RPMI7951 (cell line): ENCODE measurements at regions not wholly inside any gene's neighbourhood (a gene's known extent, or its start where the extent isn't known, plus 50 kb on each side); places are given as distances from the start of the nearest gene placed in this dataset.
"Not testable (repeated sequence)": the region's sequence is repeated elsewhere in the genome, so short reads cannot be mapped to it uniquely, and the experiment has no call there.

Source experiments
- DNase-seq: peaks from one replicate; pipeline ENCODE4 v3.0.0-alpha.2; 2012; ENCODE audit warnings: low read depth

GRCh38 chr7:152949253-152949652, 189.7 kb downstream of the ACTR3B start:
- no peak for DNase-seq

- DNase-seq = no peak
Measured at GRCh38 chr7:152949790-152950189, 190.2 kb downstream of the ACTR3B start.

- DNase-seq = no peak
Measured at GRCh38 chr7:152956006-152956405, 196.5 kb downstream of the ACTR3B start.

GRCh38 chr7:152959610-152960009, 200.1 kb downstream of the ACTR3B start:
- no peak for DNase-seq

- not testable (repeated sequence) for DNase-seq
Measured at GRCh38 chr7:152961796-152962195, 202.2 kb downstream of the ACTR3B start.

DNA sequence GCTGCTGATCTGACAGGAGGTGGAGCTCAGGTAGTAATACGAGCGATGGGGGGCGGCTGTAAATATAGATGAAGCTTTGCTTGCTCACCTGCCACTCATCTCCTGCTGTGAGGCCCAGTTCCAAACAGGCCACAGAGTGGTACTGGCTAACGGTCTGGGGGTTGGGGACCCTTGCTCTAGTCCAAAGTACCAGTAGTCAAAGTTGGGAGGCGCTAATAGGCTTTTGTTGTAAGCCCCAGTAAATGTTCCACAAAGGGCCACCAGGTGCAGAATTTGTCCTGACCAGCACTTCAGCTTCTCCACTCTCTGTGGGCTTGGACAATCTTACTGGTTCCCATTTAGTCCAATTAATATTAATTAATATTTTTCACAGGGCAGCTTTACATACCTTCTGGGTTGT, 206.6 kb downstream of the ACTR3B start:
- DNase-seq = no peak

DNA sequence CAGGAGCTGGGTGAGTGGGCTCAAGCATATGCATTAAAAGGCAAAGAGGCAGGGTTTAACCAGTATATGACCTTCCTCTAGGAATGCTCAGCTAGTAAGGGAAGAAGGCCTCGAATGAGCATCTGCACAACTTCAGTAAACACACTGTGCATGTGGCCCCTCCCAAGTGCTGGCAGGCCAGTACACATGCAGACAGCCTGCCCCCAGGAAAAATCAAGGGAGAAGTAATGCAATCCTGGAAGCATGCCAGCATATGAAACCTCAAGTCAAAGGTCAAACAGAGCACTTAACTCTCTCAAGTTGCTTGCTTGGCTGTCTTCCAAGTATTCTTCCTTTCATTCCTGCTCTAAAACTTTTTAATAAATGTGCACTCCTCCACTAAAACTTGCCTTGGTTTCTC, 208.4 kb downstream of the ACTR3B start:
- peak; percentile 7 for DNase-seq

DNA sequence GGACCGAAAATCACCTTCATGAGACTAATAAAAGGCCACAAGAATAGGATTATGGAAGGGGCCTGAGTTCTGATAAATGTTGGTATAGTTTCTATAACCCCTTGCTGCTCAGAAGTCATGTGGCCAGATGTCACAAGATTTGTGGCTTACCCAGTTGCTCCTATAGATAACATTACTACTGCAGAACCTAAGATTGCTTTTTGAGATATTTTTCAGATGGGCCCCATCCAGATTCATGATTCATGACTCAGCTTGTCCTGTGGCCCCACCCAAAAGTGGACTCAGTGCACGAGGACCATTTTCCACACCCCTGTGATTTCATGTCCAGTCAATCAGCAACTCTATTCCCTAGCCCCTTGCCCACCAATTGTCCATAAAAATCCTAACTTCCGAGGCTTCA, 209.0 kb downstream of the ACTR3B start:
- DNase-seq = no peak

GRCh38 chr7:152969335-152969734, 209.8 kb downstream of the ACTR3B start:
- DNase-seq = no peak

DNA sequence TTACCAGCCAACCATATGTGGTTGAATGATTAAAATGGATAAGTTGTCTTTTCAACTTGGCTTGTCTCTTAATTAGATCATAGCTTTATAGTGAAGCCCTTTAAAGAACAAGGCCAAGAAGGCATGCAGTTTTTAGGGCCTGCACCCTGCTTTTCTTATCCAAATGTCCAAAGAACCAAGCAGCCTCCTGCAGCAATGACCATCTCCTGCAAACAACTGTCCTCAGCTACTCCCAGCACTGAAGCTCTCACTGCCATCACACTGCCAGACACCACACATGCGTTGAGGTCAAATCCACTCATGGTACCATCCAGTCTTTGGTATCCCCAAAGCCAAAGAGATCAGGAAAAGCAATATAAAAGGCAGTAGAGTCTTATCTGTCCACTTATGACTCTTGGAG, 210.3 kb downstream of the ACTR3B start:
- no peak for DNase-seq

GRCh38 chr7:152970481-152970880, 210.9 kb downstream of the ACTR3B start:
- no peak for DNase-seq

- no peak for DNase-seq
Measured at GRCh38 chr7:152974577-152974976, 215.0 kb downstream of the ACTR3B start.

DNA sequence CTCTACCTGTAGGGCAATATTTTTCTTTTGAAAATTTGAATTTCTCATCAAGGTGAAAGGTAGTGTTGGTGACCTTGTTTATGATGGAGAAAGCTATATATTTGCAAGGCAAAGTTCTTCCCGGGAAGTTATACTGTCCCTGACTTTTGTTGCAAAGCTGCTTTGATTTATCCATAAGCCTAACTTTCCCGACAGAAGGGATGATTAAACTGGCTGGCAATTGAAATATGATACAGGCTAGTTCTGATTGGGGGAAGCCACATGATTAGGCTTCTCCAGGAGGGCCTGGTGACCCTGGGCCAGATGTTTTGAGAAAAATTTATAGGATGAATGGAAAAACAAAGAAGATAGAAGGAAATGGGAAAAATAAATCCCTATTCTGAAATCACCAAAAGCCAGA, 215.5 kb downstream of the ACTR3B start:
- DNase-seq = no peak

DNA sequence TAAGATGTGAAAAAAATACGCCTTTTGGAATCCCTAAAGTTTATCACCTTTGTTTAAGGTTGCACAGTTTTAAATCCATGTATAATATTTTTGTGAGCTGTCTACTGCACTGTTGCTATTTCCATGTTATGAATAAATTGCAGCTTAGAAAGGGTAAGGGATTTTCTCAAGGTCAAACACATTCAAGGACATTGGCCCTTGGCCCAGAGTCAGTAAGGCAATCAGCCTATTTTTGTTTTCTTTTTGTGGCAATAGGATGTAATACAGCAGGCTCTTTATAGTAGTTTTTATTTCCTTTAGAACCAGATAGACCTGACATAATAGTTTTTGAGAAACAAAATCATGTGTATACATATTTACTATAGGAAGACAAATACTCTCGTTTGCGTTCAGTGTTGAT, 219.8 kb downstream of the ACTR3B start:
- DNase-seq = no peak

- no peak for DNase-seq
Measured at GRCh38 chr7:152984421-152984820, 224.9 kb downstream of the ACTR3B start.

DNA sequence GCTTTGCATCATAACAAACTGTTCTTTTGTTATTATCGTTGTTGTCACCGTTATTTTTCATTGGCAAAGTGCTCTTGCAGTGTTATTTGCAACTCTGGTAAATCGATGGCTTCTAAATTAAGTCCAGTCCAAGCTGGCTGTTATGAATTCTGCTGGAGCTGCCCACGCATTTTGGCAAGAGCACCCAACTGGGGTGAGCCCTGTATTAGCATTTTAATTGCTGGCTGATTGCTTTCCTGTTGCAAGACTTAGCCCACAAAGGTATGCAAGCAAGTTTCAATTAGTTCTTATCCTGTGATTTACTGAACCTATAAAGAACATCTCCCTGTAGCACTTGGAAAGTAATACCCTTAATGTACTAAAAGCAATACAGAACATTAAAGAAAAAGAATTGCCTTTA, 226.8 kb downstream of the ACTR3B start:
- no peak for DNase-seq

GRCh38 chr7:152987656-152988055, 228.1 kb downstream of the ACTR3B start:
- DNase-seq = no peak

DNA sequence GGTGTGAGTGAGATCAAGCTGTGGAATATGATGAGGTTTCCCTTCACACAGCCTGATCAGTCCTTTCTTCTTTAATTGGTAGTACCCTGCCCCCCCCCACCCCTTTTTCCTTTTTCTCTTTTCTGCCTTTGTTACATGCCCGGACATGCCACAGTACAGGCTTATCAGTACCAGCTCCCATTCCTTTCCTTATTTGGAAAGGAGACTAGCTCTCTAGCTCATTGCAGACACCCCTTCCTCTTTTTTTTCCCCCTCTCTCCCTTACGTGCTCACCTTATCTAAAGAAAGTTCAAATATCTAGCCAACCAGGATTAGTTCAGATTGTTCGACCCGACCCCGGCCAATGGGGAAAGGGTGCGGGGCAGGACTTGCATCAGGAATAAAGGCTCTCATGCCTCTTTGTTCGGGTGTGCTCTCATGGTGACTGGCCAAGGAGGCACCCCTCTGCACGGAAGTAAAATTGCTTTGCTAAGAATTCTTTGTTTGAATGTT, 230.4 kb downstream of the ACTR3B start:
- no peak for DNase-seq

GRCh38 chr7:152998420-152998819, 238.9 kb downstream of the ACTR3B start:
- DNase-seq = no peak

DNA sequence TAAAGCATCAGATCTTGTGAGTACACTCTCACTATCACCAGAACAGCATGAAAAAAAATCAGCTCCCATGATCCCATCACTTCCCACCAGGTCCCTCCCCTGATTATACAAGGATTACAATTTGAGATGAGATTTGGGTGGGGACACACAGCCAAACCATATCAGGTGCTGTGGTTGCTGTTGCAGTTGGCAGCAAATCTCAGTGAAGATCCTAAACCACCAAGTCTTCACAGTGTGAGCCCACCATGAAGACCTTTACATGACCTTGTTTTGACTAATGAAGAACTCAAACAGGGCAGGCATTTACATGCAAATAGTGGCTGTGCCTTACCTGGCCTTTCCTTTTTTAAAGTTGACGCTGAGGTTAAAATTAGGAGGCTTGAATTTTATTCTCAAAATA, 242.6 kb downstream of the ACTR3B start:
- no peak for DNase-seq

DNA sequence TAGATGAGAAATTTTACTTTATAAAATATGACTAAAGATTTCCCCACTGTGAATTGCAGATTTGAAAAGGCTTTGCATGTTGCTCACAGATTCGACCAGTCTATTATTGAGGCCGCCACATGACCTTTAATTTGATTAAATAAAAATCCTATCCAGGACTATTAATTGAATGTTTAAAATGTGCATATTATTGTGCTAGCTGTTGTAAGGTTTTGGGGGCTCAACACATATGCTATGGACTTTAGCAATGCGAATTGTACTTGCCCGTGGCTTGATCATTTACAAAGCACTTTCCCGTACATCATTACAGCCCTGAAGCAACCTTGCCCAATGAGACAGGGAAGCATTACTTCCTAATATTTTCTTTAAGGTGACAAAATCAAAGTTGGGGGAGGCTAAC, 243.0 kb downstream of the ACTR3B start:
- DNase-seq = no peak

DNA sequence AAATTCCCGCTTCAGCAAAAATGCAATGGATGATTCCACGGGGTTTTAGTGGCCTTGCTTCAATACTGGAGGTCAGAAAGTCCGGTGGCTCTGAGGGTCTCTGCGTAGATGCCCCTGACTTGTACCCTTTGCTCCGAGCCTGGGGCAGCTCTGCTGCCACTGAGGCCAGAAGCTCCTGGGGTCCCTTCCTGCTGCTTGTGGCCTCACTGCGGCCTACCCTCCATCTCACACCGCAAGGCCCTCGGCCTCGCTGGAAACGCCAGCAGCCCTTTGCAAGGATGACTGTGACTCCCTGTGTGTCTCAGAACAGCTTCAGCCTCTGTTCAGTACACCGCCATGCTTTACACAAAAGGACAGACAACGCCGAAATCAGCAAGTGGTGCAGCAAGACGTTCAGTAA, 244.8 kb downstream of the ACTR3B start:
- no peak for DNase-seq

GRCh38 chr7:153005750-153006435, 246.3 kb downstream of the ACTR3B start:
- no peak for DNase-seq

DNA sequence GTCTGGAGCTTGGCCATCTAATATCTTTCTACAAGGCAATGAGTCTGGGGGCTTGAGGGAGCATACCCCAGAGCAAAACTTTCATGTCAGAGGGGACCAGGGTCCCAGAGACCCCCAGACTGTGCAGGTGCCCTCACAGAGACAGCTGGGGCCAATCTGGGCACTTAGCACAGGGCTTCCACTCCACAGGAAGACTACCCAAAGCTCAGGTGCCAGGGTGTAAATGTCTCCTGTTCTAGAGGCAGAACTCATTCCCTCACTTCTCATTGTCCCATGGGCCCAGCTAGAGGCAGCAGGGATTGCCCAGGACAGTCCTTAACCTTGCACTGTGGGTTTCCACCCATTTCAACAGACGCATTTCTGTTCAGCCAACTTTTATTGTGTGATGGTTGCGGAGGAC, 246.9 kb downstream of the ACTR3B start:
- no peak for DNase-seq
